Esophagus muscularis mucosa (tissue), 4 donors: ENCODE measurements at regions not wholly inside any gene's neighbourhood (a gene's known extent, or its start where the extent isn't known, plus 50 kb on each side); places are given as distances from the start of the nearest gene placed in this dataset.

Experiments used
- DNase-seq: peaks from one replicate; pipeline ENCODE4 v3.0.0-alpha.2; 2017; ENCODE audit errors: extremely low spot score
- H3K27ac ChIP-seq, 4 donors: fragments of 200-600 bp; sonication (generic); replicated peaks in 1 of 4; 1 replicate in 3 of 4; 2 replicates in 1 of 4; pipeline ENCODE4 v1.5.1; 2016 to 2019; ENCODE audit warnings: mild to moderate bottlenecking in 1 of 4
- H3K27me3 ChIP-seq, 4 donors: fragments of 200-600 bp; sonication (generic); one replicate each; pipeline versions ENCODE4 v1.5.1 to v1.6.0; 2016 to 2019
- H3K36me3 ChIP-seq, 4 donors: fragments of 200-600 bp; sonication (generic); one replicate each; pipeline ENCODE4 v1.5.1; 2016 to 2019
- H3K4me1 ChIP-seq, 4 donors: fragments of 200-600 bp; sonication (generic); one replicate each; pipeline ENCODE4 v1.5.1; 2016 to 2019
- H3K4me3 ChIP-seq, 4 donors: fragments of 200-600 bp; sonication (generic); 1 replicate in 2 of 4; 2 replicates in 2 of 4; pipeline ENCODE4 v1.5.1; 2016 to 2019; ENCODE audit warnings: mild to moderate bottlenecking in 4 of 4, moderate library complexity in 1 of 4
- H3K9me3 ChIP-seq, 4 donors: fragments of 200-600 bp; sonication (generic); 1 replicate in 3 of 4; 2 replicates in 1 of 4; pipeline ENCODE4 v1.5.1; 2016 to 2019
- EP300 ChIP-seq: sonication (generic); formaldehyde crosslinking; IDR thresholded peaks from one replicate; pipeline ENCODE4 v1.6.1; 2017; ENCODE audit warnings: antibody characterized with exemption
- POLR2A ChIP-seq: fragments of 450-650 bp; IDR thresholded peaks from one replicate; pipeline ENCODE4 v1.6.1; 2017; ENCODE audit warnings: antibody characterized with exemption, moderate library complexity, mild to moderate bottlenecking, low read depth
- POLR2AphosphoS5 ChIP-seq, 2 donors: sonication (generic); formaldehyde crosslinking; IDR thresholded peaks; one replicate each; pipeline ENCODE4 v1.6.1; 2017; ENCODE audit warnings: antibody characterized with exemption in 2 of 2
- WGBS: methylation state at CpG from one replicate; pipeline ENCODE4 v1.1.5; 2018; 5-methylcytosine and 5-hydroxymethylcytosine counted together
- intact Hi-C: fragments of 100-400 bp; cut with DNase I; formaldehyde crosslinking; loops from one replicate; pipeline ENCODE4 v1.15.1; 2023
- TF ChIP-seq, protein P1 (sequence below), 3 experiments: fragments of 200-600 bp in 2 of 3; fragments of 450-650 bp in 1 of 3; sonication (generic) in 2 of 3; IDR thresholded peaks; one replicate each; pipeline ENCODE4 v1.5.1; 2017 to 2019; ENCODE audit warnings: antibody characterized with exemption in 3 of 3, mild to moderate bottlenecking in 2 of 3, moderate library complexity in 1 of 3

DNA sequence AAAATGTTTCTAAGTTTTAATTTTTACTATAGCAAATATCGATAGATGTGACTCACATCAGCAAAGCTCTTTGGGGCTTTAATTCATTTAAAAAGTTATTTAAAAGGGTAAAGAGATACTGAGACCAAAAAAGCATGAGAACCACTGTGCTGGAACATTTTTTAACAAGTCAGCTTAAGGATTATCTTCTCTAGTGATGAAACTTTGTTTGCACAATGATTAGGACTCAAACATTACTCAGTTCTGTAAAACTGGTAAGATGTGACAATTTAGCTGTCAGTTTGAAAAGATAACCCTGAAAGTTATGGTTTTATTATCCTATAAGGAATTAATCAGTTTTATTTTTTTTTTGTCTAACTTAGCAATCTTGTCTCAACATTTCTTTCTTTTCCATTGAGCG, 301.4 kb downstream of the TSN start:
- Histone ChIP-seq H3K27ac (no peak overlapping the region), H3K9me3 (no peaks in the 10 kb centered on the region), H3K27me3 (peaks cover 0 to 7% (median 0%) of the 10 kb centered on the region in 4 donors), H3K4me3 (no peak overlapping the region), H3K4me1 (no peaks in the 10 kb centered on the region), H3K36me3 (no peaks in the 10 kb centered on the region)
- DNase-seq: no peak
- no peak for TF ChIP-seq EP300
- TF ChIP-seq, protein P1, sequence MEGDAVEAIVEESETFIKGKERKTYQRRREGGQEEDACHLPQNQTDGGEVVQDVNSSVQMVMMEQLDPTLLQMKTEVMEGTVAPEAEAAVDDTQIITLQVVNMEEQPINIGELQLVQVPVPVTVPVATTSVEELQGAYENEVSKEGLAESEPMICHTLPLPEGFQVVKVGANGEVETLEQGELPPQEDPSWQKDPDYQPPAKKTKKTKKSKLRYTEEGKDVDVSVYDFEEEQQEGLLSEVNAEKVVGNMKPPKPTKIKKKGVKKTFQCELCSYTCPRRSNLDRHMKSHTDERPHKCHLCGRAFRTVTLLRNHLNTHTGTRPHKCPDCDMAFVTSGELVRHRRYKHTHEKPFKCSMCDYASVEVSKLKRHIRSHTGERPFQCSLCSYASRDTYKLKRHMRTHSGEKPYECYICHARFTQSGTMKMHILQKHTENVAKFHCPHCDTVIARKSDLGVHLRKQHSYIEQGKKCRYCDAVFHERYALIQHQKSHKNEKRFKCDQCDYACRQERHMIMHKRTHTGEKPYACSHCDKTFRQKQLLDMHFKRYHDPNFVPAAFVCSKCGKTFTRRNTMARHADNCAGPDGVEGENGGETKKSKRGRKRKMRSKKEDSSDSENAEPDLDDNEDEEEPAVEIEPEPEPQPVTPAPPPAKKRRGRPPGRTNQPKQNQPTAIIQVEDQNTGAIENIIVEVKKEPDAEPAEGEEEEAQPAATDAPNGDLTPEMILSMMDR (IDR thresholded peaks at IDR 0.05): no peak
- TF ChIP-seq POLR2AphosphoS5 (IDR thresholded peaks at IDR 0.05): no peak
- TF ChIP-seq POLR2A: no peak
- WGBS: 84% methylated on average over 2 of the region's 2 CpGs
- intact Hi-C loops: no loop called here

DNA sequence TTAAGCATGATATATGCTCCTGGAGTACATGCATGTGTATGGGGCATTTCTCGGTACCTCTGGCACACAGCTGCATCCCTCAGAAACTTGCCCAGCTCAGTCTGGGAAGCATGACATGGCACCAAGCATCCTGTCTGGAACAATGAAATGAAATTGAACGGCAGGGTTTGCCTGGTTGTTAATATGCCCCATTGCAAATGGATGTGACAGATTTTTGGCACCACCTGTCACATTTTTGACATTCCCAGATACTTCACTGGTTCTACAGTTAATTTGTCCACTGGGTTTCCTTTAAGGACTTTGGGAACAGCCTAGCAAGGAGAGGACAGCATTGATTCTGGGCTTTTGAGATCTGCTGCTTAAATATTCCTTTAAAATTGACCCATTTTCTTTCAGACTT, 305.8 kb downstream of the TSN start:
- H3K4me3 ChIP-seq: no peak overlapping the region
- intact Hi-C loops: no loop called here
- no peaks in the 10 kb centered on the region for H3K27me3 ChIP-seq
- no peak for DNase-seq
- H3K27ac ChIP-seq: no peak overlapping the region
- no peaks in the 10 kb centered on the region for H3K36me3 ChIP-seq
- 80% methylated on average over 2 of the region's 2 CpGs for WGBS
- TF ChIP-seq, protein P1 (IDR thresholded peaks at IDR 0.05): no peak
- TF ChIP-seq POLR2AphosphoS5 (IDR thresholded peaks at IDR 0.05): no peak
- H3K4me1 ChIP-seq: no peaks in the 10 kb centered on the region
- no peaks in the 10 kb centered on the region for H3K9me3 ChIP-seq

DNA sequence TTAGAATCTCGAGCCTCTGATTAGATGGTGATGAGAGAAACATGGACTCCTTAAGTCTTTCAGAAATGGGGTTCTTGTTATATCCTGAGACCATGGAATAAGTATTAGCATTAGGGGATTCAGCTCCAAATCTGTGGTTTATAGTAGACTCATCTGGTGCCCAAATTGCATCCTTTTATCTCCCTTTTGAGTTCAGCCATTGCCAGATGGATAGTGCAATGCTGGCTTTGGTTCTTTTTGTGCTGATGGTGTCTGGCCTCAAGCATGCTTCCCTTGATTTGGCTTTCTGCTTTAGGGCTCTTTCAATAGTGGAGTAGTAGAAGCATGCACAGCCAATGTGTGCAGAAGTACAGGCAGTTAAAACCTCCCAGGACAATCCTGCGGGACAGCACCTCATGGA, 306.4 kb downstream of the TSN start:
- no peaks in the 10 kb centered on the region for H3K4me1 ChIP-seq
- WGBS: 87% methylated on average over 2 of the region's 2 CpGs
- intact Hi-C loops: no loop called here
- no peak overlapping the region for H3K4me3 ChIP-seq
- no peaks in the 10 kb centered on the region for H3K27me3 ChIP-seq
- DNase-seq: no peak
- TF ChIP-seq EP300 (no peak), POLR2AphosphoS5 (IDR thresholded peaks at IDR 0.05) (no peak), POLR2A (no peak)
- TF ChIP-seq, protein P1 (IDR thresholded peaks at IDR 0.05): no peak
- H3K9me3 ChIP-seq: no peaks in the 10 kb centered on the region
- H3K36me3 ChIP-seq: no peaks in the 10 kb centered on the region
- no peak overlapping the region for H3K27ac ChIP-seq

GRCh38 chr2:122062506-122062905, 307.1 kb downstream of the TSN start:
- H3K4me3 ChIP-seq: no peak overlapping the region
- H3K36me3 ChIP-seq: no peaks in the 10 kb centered on the region
- intact Hi-C loops: no loop called here
- no peak overlapping the region for H3K27ac ChIP-seq
- no peaks in the 10 kb centered on the region for H3K4me1 ChIP-seq
- H3K27me3 ChIP-seq: no peaks in the 10 kb centered on the region
- 61% methylated on average over 4 of the region's 4 CpGs for WGBS
- no peak for DNase-seq
- TF ChIP-seq EP300: no peak
- no peak for TF ChIP-seq POLR2A
- TF ChIP-seq, protein P1 (IDR thresholded peaks at IDR 0.05): no peak
- no peak for TF ChIP-seq POLR2AphosphoS5 (IDR thresholded peaks at IDR 0.05)
- no peaks in the 10 kb centered on the region for H3K9me3 ChIP-seq

DNA sequence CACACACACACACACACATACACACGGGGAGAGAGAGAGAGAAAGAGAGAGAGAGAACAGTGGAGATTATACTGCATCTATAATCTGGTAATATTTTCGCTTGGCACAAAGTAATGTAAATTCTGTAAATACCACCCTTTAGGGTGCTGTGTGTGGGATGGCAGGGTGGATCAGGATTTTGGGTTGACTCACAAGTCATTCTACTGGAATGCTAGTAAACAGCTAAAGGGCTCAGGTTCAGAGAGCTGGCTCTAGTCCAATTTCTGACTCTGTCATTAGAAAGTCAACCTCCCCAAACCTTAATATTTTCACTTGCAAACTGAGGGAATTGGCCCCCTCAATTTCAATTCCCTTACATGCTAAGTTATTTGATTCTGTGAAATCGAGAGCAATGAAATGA, 308.3 kb downstream of the TSN start:
- Histone ChIP-seq H3K4me1 (no peaks in the 10 kb centered on the region), H3K27me3 (no peaks in the 10 kb centered on the region), H3K4me3 (no peak overlapping the region), H3K27ac (no peak overlapping the region), H3K36me3 (no peaks in the 10 kb centered on the region), H3K9me3 (no peaks in the 10 kb centered on the region)
- DNase-seq: peak; percentile 72
- 84% methylated on average over 3 of the region's 3 CpGs for WGBS
- intact Hi-C loops: no loop called here
- TF ChIP-seq EP300 (no peak), POLR2A (no peak), POLR2AphosphoS5 (IDR thresholded peaks at IDR 0.05) (no peak)
- TF ChIP-seq, protein P1 (IDR thresholded peaks at IDR 0.05): no peak
